ENCODE measurements at regions not wholly inside any gene's neighbourhood (a gene's known extent, or its start where the extent isn't known, plus 50 kb on each side); places are given as distances from the start of the nearest gene placed in this dataset.

DNA sequence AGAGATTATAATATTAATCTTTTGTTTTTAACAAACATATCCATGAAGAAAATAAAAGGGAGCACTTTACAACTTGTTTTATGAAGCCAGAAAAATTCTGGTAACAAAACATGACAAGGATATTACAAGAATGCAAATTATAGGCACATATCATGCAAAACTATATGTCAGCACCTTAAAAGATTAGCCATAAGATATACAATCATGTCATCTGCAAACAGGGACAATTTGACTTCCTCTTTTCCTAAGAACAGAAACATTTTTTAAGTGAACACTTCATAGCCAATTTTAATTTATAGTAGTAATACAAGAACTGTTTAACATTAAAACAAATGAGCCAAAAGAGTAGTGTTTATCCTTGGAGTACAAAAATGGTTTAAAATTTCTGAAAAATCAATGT is 916.5 kb upstream of the CNTN5 start:
- H3T11ph ChIP-seq (ENCODE audit: low read length), result no peak overlapping the region
- Mint-ChIP-seq H3K4me3 (no peak overlapping the region), H3K36me3 (ENCODE audit: insufficient read depth in 1 of 3, low read depth in 3 of 3) (peaks cover 0 to 2% (median 0%) of the 10 kb centered on the region in 3 experiments; a peak in 1 of 7 replicates), H3K27me3 (ENCODE audit: low read depth) (no peaks in the 10 kb centered on the region), H3K27ac (no peak overlapping the region), H3K9me3 (no peaks in the 10 kb centered on the region), H3K4me1 (no peaks in the 10 kb centered on the region)
- no peak overlapping the region for H3K18ac ChIP-seq (ENCODE audit: insufficient read length, low read depth, low read length)
- no peak overlapping the region for H3K23ac ChIP-seq (ENCODE audit: insufficient read length, low read depth, low read length)
- H2BK5ac ChIP-seq (ENCODE audit: insufficient read length, low read length), result no peak overlapping the region
- H2AK5ac ChIP-seq (ENCODE audit: insufficient read length, low read length), result no peak overlapping the region
- H3K14ac ChIP-seq (ENCODE audit: insufficient read depth, low read length), result no peak overlapping the region
- H2AFZ ChIP-seq (ENCODE audit: low read length), result no peak overlapping the region
- no peaks in the 10 kb centered on the region for H3K79me2 ChIP-seq (ENCODE audit: insufficient read depth, low read length)
- H3K79me1 ChIP-seq (ENCODE audit: insufficient read depth, low read depth, low read length, poor library complexity, severe bottlenecking), result no peaks in the 10 kb centered on the region
- no peaks in the 10 kb centered on the region for H4K20me1 ChIP-seq (ENCODE audit: control insufficient read depth, insufficient read depth, insufficient read length)
- H3K27me3 ChIP-seq (ENCODE audit: insufficient read depth, low read length), result no peaks in the 10 kb centered on the region
- H3K56ac ChIP-seq (ENCODE audit: insufficient read length, low read depth, low read length), result no peak overlapping the region
- no peak overlapping the region for H3K4me2 ChIP-seq (ENCODE audit: insufficient read depth, insufficient read length, low read length)
- H2BK20ac ChIP-seq (ENCODE audit: low read depth, low read length, poor library complexity, severe bottlenecking), result no peak overlapping the region
- H4K8ac ChIP-seq (replicated peaks; ENCODE audit: insufficient read length, low read depth, low read length), result no peak overlapping the region
- no peaks in the 10 kb centered on the region for H3K23me2 ChIP-seq (ENCODE audit: insufficient read length, low read depth, low read length, poor library complexity, severe bottlenecking)
- H4K91ac ChIP-seq (ENCODE audit: insufficient read length, low read depth, low read length), result no peak overlapping the region
- no peak overlapping the region for H3K9ac ChIP-seq (ENCODE audit: extremely low read depth, insufficient read length, low read length)
- H2BK12ac ChIP-seq (ENCODE audit: insufficient read length, low read depth, low read length), result no peak overlapping the region
- H3K4ac ChIP-seq (ENCODE audit: low read depth, low read length), result no peak overlapping the region
- TF ChIP-seq, protein P1, sequence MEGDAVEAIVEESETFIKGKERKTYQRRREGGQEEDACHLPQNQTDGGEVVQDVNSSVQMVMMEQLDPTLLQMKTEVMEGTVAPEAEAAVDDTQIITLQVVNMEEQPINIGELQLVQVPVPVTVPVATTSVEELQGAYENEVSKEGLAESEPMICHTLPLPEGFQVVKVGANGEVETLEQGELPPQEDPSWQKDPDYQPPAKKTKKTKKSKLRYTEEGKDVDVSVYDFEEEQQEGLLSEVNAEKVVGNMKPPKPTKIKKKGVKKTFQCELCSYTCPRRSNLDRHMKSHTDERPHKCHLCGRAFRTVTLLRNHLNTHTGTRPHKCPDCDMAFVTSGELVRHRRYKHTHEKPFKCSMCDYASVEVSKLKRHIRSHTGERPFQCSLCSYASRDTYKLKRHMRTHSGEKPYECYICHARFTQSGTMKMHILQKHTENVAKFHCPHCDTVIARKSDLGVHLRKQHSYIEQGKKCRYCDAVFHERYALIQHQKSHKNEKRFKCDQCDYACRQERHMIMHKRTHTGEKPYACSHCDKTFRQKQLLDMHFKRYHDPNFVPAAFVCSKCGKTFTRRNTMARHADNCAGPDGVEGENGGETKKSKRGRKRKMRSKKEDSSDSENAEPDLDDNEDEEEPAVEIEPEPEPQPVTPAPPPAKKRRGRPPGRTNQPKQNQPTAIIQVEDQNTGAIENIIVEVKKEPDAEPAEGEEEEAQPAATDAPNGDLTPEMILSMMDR (conservative IDR thresholded peaks at IDR 0.05), result no peak
- no peak for DNase-seq
- no peak overlapping the region for H2BK15ac ChIP-seq (ENCODE audit: low read depth, low read length)
- no peak overlapping the region for H3K27ac ChIP-seq (ENCODE audit: insufficient read length, low read depth, low read length)
- H3K4me1 ChIP-seq (ENCODE audit: insufficient read depth, low read length), result no peaks in the 10 kb centered on the region
- H3K9me3 ChIP-seq (ENCODE audit: control insufficient read depth, low read depth, low read length), result no peaks in the 10 kb centered on the region
- H2BK120ac ChIP-seq (ENCODE audit: low read depth, low read length, poor library complexity, severe bottlenecking), result no peak overlapping the region
- H4K5ac ChIP-seq (ENCODE audit: insufficient read length, low read depth, low read length), result no peak overlapping the region
